ENCODE measurements at regions not wholly inside any gene's neighbourhood (a gene's known extent, or its start where the extent isn't known, plus 50 kb on each side); places are given as distances from the start of the nearest gene placed in this dataset.

DNA sequence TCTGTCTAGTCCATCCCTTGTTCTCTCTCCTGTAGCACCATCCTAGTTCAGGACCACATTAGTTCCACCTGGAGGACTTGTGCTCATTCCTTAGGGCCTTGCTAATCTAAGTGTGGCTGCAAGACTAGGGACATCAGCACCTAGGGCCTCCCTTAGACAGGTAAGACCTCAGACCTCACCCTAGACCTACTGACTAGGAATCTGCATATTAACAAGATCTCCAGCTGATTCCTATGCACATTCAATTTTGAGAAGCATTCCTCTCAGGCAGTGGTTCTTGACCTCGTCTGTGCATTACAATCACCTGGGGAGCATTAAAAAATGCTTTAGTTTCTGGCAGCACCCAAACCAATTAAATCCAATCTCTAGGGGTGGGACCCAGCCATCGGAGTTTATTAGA, 238.4 kb upstream of the RGMA start:
- TF ChIP-seq, protein P1, sequence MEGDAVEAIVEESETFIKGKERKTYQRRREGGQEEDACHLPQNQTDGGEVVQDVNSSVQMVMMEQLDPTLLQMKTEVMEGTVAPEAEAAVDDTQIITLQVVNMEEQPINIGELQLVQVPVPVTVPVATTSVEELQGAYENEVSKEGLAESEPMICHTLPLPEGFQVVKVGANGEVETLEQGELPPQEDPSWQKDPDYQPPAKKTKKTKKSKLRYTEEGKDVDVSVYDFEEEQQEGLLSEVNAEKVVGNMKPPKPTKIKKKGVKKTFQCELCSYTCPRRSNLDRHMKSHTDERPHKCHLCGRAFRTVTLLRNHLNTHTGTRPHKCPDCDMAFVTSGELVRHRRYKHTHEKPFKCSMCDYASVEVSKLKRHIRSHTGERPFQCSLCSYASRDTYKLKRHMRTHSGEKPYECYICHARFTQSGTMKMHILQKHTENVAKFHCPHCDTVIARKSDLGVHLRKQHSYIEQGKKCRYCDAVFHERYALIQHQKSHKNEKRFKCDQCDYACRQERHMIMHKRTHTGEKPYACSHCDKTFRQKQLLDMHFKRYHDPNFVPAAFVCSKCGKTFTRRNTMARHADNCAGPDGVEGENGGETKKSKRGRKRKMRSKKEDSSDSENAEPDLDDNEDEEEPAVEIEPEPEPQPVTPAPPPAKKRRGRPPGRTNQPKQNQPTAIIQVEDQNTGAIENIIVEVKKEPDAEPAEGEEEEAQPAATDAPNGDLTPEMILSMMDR (IDR thresholded peaks at IDR 0.05) = no peak
- no peak for TF ChIP-seq POLR2A (IDR thresholded peaks at IDR 0.05)
- DNase-seq = no peak

DNA sequence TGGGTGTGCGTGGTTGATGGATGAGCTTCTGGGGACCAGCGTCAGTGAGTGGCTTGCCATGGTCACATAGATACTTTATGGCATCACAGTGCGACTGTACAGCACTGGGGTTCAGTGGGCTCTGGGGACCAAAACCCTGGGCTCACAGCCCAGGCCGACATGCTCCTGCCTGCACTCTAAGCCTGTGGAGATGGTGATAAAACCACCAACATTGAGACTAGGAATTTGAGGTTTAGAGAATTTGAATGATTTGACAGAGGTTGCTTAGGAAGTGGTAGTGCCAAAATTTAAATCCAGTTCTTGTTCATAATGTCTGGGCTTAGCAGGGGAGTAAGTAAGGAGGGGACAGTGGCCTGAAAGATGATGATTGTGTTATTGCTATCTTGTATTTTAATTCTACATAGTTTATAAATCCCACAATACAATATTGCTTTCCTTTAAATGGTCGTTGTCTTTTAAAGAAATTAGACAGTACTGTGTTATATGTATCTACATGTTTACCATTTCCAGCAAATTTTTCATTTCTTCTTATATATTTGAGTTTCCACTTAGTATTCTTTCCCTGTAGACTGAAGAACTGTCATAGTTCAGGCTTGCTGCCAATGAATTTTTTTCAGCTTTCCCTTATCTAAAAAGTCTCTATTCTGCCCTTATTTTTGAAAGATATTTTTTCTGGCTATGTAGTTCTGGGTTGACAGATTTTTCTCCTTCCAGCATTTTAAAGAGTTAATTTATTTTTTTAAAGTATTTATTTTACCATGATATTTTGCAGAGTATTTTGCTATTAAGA, 235.4 kb upstream of the RGMA start:
- no peak for DNase-seq
- no peak overlapping the region for H3K27ac ChIP-seq
- H3K27me3 ChIP-seq = no peaks in the 10 kb centered on the region
- no peaks in the 10 kb centered on the region for H3K4me1 ChIP-seq
- TF ChIP-seq, protein P1 (IDR thresholded peaks at IDR 0.05) = no peak
- no peak for TF ChIP-seq POLR2A (IDR thresholded peaks at IDR 0.05)
- H3K4me3 ChIP-seq = no peak overlapping the region
- no peaks in the 10 kb centered on the region for H3K9me3 ChIP-seq
- H3K36me3 ChIP-seq = no peaks in the 10 kb centered on the region

More for the DNA sequence above, 238.4 kb upstream of the RGMA start:
- no peaks in the 10 kb centered on the region for H3K4me1 ChIP-seq
- H3K36me3 ChIP-seq = no peaks in the 10 kb centered on the region
- H3K9me3 ChIP-seq = no peaks in the 10 kb centered on the region
- no peak overlapping the region for H3K4me3 ChIP-seq
- H3K27me3 ChIP-seq = no peaks in the 10 kb centered on the region
- no peak overlapping the region for H3K27ac ChIP-seq

DNA sequence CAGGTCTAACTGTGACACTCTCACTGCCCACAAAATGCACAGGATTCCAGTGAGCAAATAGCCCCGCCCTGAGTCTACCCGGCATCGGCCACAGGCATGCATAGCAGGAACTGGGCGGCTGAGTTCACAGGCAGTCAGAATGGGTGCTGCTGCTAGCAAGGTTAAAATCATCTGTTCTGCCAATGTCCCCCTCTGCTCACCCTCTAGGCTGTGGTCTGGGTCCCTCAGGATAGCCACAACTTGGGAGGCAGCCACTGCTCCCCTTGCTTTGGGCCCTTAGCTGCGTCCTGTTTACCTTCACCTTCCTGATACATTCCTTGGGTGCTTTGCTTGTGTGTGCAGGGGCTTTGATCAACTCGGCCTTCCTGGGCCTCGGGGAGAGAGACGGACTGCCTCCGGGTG, 232.9 kb upstream of the RGMA start:
- no peak for DNase-seq
- no peaks in the 10 kb centered on the region for H3K27me3 ChIP-seq
- no peak overlapping the region for H3K27ac ChIP-seq
- H3K36me3 ChIP-seq = no peaks in the 10 kb centered on the region
- TF ChIP-seq POLR2A (IDR thresholded peaks at IDR 0.05) = no peak
- TF ChIP-seq, protein P1 (IDR thresholded peaks at IDR 0.05) = no peak
- no peak overlapping the region for H3K4me3 ChIP-seq
- H3K9me3 ChIP-seq = no peaks in the 10 kb centered on the region
- H3K4me1 ChIP-seq = no peaks in the 10 kb centered on the region

DNA sequence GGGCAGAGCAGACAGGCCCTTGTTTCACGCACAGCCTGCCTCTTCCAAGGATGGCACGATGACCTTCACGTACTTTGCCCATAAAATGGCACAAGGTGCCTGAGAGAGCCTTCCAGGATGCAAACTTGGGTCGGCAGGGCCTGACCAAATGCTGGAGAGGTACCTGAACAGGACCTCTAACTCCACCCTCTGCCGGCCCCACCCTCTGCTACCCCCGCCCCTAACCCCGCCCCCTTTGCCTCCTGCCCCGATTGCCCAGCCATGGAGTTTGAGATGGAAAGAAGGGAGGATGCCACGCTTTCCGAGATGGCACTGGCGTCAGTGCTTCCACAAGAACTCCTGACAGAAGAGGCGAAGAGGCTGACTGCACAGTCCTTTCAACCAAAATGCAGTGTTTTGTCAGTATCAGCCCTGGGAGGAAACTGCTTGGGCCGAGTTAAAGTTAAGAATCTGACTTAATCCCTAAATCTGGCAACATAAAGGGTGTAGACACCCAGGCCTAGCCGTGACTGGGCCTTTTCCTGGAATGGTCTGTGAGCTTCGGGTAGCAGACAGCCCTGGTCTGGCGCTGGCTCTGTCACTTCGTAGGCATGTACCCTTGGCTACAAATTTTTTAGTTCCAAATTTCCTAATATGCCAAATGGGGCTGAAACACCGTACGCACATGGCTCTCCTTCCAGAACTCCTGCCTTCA, 230.3 kb upstream of the RGMA start:
- Histone ChIP-seq H3K4me3 (no peak overlapping the region), H3K36me3 (no peaks in the 10 kb centered on the region), H3K9me3 (no peaks in the 10 kb centered on the region), H3K27ac (no peak overlapping the region), H3K27me3 (no peaks in the 10 kb centered on the region), H3K4me1 (no peaks in the 10 kb centered on the region)
- TF ChIP-seq, protein P1 (IDR thresholded peaks at IDR 0.05) = no peak
- TF ChIP-seq POLR2A (IDR thresholded peaks at IDR 0.05) = no peak
- no peak for DNase-seq

DNA sequence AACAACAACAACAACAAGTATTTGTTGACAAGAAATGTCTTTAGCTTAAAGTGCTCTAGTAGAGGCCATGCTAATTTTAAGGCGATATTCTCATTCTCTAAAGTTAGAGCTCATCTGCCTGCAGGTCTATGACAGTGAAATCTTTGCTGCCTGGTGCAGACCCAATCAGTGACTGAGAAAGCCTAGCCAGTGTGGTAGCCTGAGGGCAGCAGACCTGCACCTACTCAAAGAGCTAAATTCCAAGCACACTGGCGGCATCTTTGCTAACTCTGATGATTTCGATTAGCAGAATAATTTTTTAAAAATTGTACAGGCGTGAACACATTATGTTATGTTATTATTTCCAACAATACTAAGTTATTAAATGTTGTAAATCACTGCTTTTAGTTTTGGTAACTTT, 228.8 kb upstream of the RGMA start:
- Histone ChIP-seq H3K9me3 (no peaks in the 10 kb centered on the region), H3K36me3 (no peaks in the 10 kb centered on the region), H3K27me3 (no peaks in the 10 kb centered on the region), H3K4me1 (no peaks in the 10 kb centered on the region), H3K4me3 (no peak overlapping the region), H3K27ac (no peak overlapping the region)
- TF ChIP-seq, protein P1 (IDR thresholded peaks at IDR 0.05) = no peak
- TF ChIP-seq POLR2A (IDR thresholded peaks at IDR 0.05) = no peak
- no peak for DNase-seq
